ENCODE measurements at regions not wholly inside any gene's neighbourhood (a gene's known extent, or its start where the extent isn't known, plus 50 kb on each side); places are given as distances from the start of the nearest gene placed in this dataset.

DNA sequence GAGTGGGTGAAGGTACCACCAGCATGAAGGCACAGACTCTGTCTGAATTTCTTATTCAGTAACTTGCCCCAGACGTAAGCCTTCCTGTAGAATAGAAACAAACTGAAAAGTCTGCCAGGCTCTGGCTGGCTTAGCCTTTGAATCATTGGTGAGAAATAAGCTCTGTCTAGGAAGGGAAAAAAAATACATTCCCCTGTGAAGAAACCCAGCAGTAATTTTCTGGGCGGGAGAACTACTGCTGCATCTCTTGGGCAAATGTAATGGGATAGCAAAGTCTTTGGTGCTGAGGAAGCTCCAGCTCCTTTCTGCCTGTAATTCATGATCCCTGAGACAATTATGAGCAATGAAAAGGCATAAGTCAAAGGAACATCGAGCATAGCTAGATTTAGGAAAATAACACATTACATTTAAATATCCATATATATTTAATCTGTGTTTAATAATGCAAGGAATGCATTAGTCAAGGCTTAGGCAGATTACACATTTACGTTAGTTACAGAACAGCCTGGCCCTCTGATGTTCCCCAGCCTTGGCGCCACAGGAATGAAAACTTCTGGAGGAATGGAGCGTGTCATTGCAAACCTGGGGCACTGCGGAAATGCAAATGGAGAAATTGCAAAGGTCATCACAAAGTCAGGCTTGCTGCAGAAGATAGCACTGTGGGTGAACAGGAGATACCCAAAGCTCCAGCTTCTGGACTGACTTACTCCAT lies 216.3 kb upstream of the CAMK1G start:
- TF ChIP-seq POLR2A (IDR thresholded peaks at IDR 0.05), result no peak
- TF ChIP-seq, protein P1, sequence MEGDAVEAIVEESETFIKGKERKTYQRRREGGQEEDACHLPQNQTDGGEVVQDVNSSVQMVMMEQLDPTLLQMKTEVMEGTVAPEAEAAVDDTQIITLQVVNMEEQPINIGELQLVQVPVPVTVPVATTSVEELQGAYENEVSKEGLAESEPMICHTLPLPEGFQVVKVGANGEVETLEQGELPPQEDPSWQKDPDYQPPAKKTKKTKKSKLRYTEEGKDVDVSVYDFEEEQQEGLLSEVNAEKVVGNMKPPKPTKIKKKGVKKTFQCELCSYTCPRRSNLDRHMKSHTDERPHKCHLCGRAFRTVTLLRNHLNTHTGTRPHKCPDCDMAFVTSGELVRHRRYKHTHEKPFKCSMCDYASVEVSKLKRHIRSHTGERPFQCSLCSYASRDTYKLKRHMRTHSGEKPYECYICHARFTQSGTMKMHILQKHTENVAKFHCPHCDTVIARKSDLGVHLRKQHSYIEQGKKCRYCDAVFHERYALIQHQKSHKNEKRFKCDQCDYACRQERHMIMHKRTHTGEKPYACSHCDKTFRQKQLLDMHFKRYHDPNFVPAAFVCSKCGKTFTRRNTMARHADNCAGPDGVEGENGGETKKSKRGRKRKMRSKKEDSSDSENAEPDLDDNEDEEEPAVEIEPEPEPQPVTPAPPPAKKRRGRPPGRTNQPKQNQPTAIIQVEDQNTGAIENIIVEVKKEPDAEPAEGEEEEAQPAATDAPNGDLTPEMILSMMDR (IDR thresholded peaks at IDR 0.05), result no peak

Data from lower leg skin (tissue), 3 donors.